Breast epithelium (tissue), 4 donors: ENCODE measurements at regions not wholly inside any gene's neighbourhood (a gene's known extent, or its start where the extent isn't known, plus 50 kb on each side); places are given as distances from the start of the nearest gene placed in this dataset.

ENCODE experiments used
- DNase-seq, 2 donors: peaks; one replicate each; pipeline ENCODE4 v3.0.0-alpha.2; 2019; ENCODE audit warnings: low spot score in 2 of 2
- H3K27ac ChIP-seq, 2 donors: fragments of 200-600 bp; sonication (generic) in 1 of 2; one replicate each; pipeline ENCODE4 v1.5.1; 2016 to 2019; ENCODE audit warnings: mild to moderate bottlenecking in 1 of 2
- H3K27me3 ChIP-seq, 2 donors: fragments of 200-600 bp; sonication (generic) in 1 of 2; one replicate each; pipeline versions ENCODE4 v1.5.1 to v1.6.0; 2017 to 2019; ENCODE audit warnings: control low read depth in 1 of 2, mild to moderate bottlenecking in 1 of 2
- H3K36me3 ChIP-seq: fragments of 200-600 bp; one replicate; pipeline ENCODE4 v1.5.1; 2019
- H3K4me1 ChIP-seq, 2 donors: fragments of 200-600 bp; sonication (generic); one replicate each; pipeline ENCODE4 v1.5.1; 2016 to 2019; ENCODE audit warnings: control low read depth in 1 of 2
- H3K4me3 ChIP-seq, 3 donors: fragments of 200-600 bp; sonication (generic); 1 replicate in 2 of 3; 2 replicates in 1 of 3; pipeline ENCODE4 v1.5.1; 2016 to 2019; ENCODE audit warnings: mild to moderate bottlenecking in 3 of 3, moderate library complexity in 2 of 3
- H3K9me3 ChIP-seq, 2 donors: fragments of 200-600 bp; sonication (generic) in 1 of 2; one replicate each; pipeline ENCODE4 v1.5.1; 2016 to 2019; ENCODE audit warnings: control low read depth in 1 of 2
- POLR2A ChIP-seq: fragments of 450-650 bp; IDR thresholded peaks from one replicate; pipeline ENCODE4 v1.6.1; 2016; ENCODE audit warnings: antibody characterized with exemption, mild to moderate bottlenecking, moderate library complexity
- POLR2AphosphoS5 ChIP-seq, 3 donors: sonication (generic); formaldehyde crosslinking; IDR thresholded peaks; one replicate each; pipeline ENCODE4 v1.6.1; 2017; ENCODE audit warnings: antibody characterized with exemption in 3 of 3
- intact Hi-C: fragments of 100-400 bp; cut with DNase I; formaldehyde crosslinking; loops from one replicate; pipeline ENCODE4 v1.15.1; 2023; ENCODE audit warnings: low total_unique reads
- TF ChIP-seq, protein P1 (sequence below), 3 donors: fragments of 450-650 bp; IDR thresholded peaks; one replicate each; pipeline ENCODE4 v1.5.1; 2016 to 2017; ENCODE audit warnings: antibody characterized with exemption in 3 of 3, mild to moderate bottlenecking in 3 of 3, moderate library complexity in 3 of 3

GRCh38 chr14:53528185-53528671 is 375.1 kb upstream of the DDHD1 start:
- no peaks in the 10 kb centered on the region for H3K9me3 ChIP-seq
- intact Hi-C loops, result loop anchor here (10.0 kb wide), 1 partner anchor 1573 kb away; no protein-coding TSS in a partner anchor
- no peaks in the 10 kb centered on the region for H3K4me1 ChIP-seq
- TF ChIP-seq POLR2A (no peak), POLR2AphosphoS5 (IDR thresholded peaks at IDR 0.05) (no peak)
- TF ChIP-seq, protein P1, sequence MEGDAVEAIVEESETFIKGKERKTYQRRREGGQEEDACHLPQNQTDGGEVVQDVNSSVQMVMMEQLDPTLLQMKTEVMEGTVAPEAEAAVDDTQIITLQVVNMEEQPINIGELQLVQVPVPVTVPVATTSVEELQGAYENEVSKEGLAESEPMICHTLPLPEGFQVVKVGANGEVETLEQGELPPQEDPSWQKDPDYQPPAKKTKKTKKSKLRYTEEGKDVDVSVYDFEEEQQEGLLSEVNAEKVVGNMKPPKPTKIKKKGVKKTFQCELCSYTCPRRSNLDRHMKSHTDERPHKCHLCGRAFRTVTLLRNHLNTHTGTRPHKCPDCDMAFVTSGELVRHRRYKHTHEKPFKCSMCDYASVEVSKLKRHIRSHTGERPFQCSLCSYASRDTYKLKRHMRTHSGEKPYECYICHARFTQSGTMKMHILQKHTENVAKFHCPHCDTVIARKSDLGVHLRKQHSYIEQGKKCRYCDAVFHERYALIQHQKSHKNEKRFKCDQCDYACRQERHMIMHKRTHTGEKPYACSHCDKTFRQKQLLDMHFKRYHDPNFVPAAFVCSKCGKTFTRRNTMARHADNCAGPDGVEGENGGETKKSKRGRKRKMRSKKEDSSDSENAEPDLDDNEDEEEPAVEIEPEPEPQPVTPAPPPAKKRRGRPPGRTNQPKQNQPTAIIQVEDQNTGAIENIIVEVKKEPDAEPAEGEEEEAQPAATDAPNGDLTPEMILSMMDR (IDR thresholded peaks at IDR 0.05), result no peak
- H3K36me3 ChIP-seq, result no peaks in the 10 kb centered on the region
- H3K4me3 ChIP-seq, result no peak overlapping the region
- no peak for DNase-seq
- H3K27me3 ChIP-seq, result no peaks in the 10 kb centered on the region
- no peak overlapping the region for H3K27ac ChIP-seq

GRCh38 chr14:53526200-53526599 is 373.1 kb upstream of the DDHD1 start:
- no peak for DNase-seq
- Histone ChIP-seq H3K4me1 (no peaks in the 10 kb centered on the region), H3K36me3 (no peaks in the 10 kb centered on the region), H3K27me3 (no peaks in the 10 kb centered on the region), H3K27ac (no peak overlapping the region), H3K4me3 (no peak overlapping the region), H3K9me3 (no peaks in the 10 kb centered on the region)
- TF ChIP-seq POLR2A (no peak), POLR2AphosphoS5 (IDR thresholded peaks at IDR 0.05) (no peak)
- TF ChIP-seq, protein P1 (IDR thresholded peaks at IDR 0.05), result no peak
- intact Hi-C loops, result loop anchor here (10.0 kb wide), 1 partner anchor 1571 kb away; no protein-coding TSS in a partner anchor

DNA sequence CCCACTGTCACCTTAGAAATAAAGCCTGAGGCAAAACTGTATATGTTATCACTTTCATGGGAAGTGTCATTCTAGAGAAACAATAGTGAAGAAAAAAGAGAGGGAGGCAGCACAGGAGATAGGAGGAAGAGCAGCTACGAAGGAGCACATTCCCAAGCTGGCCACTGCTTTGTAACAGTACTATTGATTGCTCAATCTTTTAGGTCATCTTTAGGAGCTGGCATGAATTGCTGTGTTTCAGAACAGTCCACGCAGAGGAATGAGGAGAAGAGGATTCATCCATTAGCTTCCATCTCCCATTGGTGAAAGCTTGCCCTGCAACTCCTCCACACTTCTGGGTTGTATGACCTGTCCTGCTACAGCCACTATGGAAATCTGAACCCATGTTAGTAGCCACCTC is 372.5 kb upstream of the DDHD1 start:
- Histone ChIP-seq H3K9me3 (no peaks in the 10 kb centered on the region), H3K4me3 (no peak overlapping the region), H3K27me3 (no peaks in the 10 kb centered on the region), H3K27ac (no peak overlapping the region), H3K36me3 (no peaks in the 10 kb centered on the region), H3K4me1 (no peaks in the 10 kb centered on the region)
- TF ChIP-seq, protein P1 (IDR thresholded peaks at IDR 0.05), result no peak
- TF ChIP-seq POLR2A, result no peak
- intact Hi-C loops, result loop anchor here (10.0 kb wide), 1 partner anchor 1571 kb away; no protein-coding TSS in a partner anchor
- no peak for DNase-seq

- no peak for DNase-seq
- Histone ChIP-seq H3K27me3 (no peaks in the 10 kb centered on the region), H3K4me1 (no peaks in the 10 kb centered on the region), H3K4me3 (no peak overlapping the region), H3K36me3 (no peaks in the 10 kb centered on the region), H3K9me3 (no peaks in the 10 kb centered on the region), H3K27ac (no peak overlapping the region)
- intact Hi-C loops, result loop anchor here (10.0 kb wide), 1 partner anchor 1570 kb away; no protein-coding TSS in a partner anchor
- TF ChIP-seq POLR2AphosphoS5 (IDR thresholded peaks at IDR 0.05) (no peak), POLR2A (no peak)
- TF ChIP-seq, protein P1 (IDR thresholded peaks at IDR 0.05), result no peak
Observed at GRCh38 chr14:53524391-53524790, 371.3 kb upstream of the DDHD1 start.

- no peaks in the 10 kb centered on the region for H3K36me3 ChIP-seq
- no peaks in the 10 kb centered on the region for H3K27me3 ChIP-seq
- H3K9me3 ChIP-seq, result no peaks in the 10 kb centered on the region
- intact Hi-C loops, result loop anchor here (10.0 kb wide), 1 partner anchor 1568 kb away; no protein-coding TSS in a partner anchor
- DNase-seq, result no peak
- H3K27ac ChIP-seq, result no peak overlapping the region
- no peaks in the 10 kb centered on the region for H3K4me1 ChIP-seq
- H3K4me3 ChIP-seq, result no peak overlapping the region
- TF ChIP-seq POLR2A, result no peak
- TF ChIP-seq, protein P1 (IDR thresholded peaks at IDR 0.05), result no peak
- TF ChIP-seq POLR2AphosphoS5 (IDR thresholded peaks at IDR 0.05), result no peak
Observed at GRCh38 chr14:53523226-53523625, 370.1 kb upstream of the DDHD1 start.
